NCI-H510A treated with DMSO at 0.1 percent for 48 hours (cell line): ENCODE measurements at regions not wholly inside any gene's neighbourhood (a gene's known extent, or its start where the extent isn't known, plus 50 kb on each side); places are given as distances from the start of the nearest gene placed in this dataset.
"Not testable (repeated sequence)": the region's sequence is repeated elsewhere in the genome, so short reads cannot be mapped to it uniquely, and the experiment has no call there.

Experiments
- DNase-seq: peaks from one replicate; lab custom pipeline; 2025; lab: John Stamatoyannopoulos, UW

DNA sequence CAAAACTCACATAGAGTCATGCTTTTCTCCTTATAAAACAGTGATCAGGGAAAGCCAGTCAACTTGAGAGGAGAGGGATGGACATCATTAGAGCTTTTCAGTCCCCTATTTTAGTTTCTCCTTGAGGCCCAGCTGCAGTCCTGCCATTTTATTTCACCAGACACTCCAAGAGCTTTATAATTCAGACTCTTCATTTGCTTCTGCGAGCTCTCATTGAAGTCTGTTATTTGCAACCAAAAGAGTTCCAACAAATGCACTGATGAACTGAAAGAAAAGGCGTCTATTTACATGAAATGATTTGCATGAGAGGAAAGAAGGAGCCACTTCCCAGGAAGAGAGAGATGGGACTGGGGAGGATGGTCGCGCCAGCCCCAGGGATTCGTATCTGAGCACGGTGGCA is 86.8 kb downstream of the NDUFA12 start:
- DNase-seq, result no peak

DNA sequence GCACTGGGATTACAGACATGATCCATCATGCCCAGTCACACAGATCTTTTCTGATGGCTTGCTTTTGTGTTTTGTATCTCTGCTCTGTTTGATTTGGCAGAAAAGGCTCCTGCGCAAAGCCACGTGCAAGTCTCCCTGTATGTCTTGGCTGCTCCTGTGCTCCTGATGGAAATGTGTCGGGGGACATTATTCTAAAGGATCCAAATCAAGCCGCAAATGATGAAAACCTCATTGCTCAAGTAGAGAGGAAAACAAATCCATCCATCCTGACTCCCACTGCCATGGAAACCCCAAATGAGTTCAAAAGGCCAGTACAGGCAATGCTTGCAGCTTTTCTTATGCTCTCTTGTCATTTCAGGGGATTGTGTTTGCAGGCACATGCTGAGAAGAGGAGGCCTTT is 93.8 kb downstream of the NDUFA12 start:
- no peak for DNase-seq

DNA sequence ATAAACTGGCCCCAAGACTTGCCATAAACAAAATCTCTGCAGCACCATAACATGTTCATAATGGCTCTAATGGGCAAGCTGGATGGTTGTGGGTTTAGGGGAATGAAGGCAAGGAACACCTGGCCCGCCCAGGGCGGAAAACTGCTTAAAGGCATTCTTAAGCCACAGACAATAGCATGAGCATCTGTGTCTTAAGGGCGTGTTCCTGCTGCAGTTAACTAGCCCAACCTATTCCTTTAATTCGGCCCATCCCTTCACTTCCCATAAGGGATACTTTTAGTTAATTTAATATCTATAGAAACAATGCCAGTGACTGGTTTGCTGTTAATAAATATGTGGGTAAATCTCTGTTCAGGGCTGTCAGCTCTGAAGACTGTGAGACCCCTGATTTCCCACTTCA is 97.7 kb downstream of the NDUFA12 start:
- DNase-seq, result not testable (repeated sequence)

DNA sequence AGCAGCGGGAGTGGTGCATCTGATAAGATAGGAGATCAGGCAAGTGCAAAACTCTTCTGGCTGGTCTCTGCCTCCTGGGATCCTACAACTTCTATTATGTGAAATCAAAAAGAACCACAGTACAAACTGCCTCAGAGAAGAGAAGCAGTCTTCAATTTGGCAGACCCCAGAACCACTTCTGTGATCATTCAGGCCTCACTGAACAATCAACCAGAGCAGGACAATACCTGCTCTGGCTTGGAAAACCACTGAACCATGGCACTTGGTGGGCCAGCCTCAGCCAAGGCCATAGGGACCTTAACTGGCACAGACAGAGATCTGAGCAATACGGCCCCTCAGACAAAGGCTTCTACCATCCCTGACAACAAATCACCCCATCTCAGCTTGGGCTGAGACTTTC is 103.0 kb downstream of the NDUFA12 start:
- DNase-seq, result no peak

DNA sequence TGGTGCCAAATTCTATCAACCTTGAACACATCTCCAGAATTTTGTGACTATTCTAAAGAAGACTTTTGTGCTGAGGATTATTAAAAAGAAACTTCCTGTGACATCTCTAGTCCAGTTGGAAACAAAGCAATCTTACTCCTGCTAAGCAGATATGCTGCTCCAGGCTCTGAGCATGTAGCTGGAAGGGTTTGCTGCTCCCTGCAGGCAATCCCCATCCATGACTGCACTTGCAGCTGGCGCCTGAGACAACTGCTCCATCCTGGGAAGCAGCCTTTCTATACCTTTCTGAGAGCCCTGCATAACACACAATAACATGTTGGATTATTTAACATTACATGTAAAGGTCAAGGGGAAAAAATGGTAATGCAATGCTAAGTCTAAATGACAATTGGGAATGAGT is 105.1 kb downstream of the NDUFA12 start:
- DNase-seq, result no peak

DNA sequence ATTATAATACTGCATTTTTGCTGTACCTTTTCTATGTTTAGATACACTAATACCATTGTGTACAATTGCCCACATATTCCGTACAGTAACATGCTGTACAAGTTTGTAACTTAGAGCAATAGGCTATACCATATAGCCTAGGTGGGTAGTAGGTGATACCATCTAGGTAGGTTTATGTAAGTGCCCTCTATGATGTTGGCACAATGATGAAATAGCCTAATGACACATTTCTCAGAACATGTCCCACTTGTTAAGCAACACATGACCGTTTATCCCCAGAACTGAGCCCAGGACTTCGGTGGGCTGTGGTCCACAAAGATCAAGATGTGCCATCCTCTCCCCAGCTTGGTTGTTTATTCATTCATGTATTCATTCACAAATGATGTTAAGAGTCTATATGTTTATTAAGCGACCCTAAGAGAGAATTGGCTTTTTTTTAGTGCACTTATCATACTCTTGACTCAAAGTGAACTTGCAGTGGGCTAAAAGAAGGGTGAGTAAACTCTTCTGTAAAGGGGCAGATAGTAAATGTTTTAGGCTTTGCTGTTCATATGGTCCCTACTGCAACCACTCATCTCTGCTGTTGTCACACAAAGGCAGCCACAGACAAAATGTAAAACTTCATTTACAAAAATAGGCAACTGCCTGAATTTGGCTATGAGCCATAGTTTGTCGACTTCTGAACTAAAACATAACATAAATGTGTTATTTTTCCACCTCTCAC is 110.8 kb downstream of the NDUFA12 start:
- no peak for DNase-seq

DNA sequence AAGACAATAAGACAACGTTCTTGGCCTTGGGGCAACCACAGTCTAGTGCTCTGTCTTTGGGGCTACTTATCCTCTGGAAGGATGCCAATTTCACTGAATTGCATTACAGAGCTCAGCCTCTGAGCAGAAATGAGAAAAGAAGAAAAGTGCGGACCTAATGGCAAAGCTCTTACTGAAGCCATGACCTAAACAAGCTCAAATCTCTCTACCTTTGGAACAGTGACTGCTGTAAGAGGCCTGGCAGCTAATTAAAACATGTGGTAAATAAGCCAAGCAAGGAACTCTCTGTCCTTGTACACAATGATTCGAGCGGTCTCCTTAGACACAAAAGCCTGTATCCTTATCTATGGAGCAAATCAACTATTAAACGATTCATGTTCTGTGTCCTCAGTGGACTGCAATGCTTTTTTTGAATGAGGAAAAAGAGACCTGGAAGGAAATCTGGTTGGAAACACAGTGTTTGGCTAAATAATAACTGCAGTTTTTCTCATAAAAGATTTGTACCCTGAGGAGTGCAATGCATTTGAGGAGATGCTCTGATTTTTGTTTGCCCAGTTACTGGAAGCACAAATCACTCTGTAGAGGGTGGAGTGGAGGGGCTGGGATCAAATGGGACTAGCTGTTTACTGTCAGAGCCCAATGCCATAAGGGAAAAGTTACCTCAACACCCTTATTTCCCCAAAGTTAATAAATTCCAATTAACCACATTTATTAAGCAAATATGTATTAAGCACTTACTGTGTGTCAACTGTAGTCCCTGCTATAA is 113.9 kb downstream of the NDUFA12 start:
- no peak for DNase-seq

DNA sequence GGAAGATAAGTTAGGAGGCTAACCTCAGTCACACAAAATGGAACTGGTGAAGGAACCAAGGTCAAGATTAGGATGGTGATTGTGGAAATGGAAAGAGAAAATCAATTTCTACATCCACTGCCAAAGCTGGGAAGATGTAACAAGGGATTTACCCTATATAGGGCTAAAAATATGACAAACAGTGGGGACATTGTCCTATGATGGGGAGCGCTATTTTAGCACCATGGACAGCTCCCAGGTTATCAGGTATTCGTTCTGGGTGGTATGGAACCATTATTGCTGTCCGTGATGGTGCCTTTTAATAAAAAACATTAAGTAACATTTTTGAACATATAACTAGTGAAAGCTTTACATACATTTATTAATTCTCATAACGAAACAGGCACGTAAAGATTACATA is 124.0 kb downstream of the NDUFA12 start:
- DNase-seq, result no peak

DNA sequence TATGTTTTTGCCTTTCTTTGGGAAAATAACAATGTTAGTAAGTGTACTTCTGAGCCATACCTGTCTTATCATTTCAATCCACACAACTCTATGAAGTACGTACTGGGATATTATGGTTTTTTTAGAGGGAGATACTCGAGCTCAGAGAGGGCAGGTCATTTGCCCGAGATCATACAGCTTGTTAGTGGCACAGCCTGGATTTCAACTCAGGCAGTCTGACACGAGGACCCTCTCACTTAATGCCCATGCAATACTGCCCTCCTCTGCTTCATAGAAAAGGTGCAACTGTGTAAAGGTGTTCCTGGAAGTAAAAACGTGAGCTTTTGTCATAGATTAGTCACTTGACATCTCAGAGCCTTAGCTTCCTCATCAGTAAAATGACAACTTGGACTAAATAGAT is 128.0 kb downstream of the NDUFA12 start:
- peak; percentile 39 for DNase-seq

DNA sequence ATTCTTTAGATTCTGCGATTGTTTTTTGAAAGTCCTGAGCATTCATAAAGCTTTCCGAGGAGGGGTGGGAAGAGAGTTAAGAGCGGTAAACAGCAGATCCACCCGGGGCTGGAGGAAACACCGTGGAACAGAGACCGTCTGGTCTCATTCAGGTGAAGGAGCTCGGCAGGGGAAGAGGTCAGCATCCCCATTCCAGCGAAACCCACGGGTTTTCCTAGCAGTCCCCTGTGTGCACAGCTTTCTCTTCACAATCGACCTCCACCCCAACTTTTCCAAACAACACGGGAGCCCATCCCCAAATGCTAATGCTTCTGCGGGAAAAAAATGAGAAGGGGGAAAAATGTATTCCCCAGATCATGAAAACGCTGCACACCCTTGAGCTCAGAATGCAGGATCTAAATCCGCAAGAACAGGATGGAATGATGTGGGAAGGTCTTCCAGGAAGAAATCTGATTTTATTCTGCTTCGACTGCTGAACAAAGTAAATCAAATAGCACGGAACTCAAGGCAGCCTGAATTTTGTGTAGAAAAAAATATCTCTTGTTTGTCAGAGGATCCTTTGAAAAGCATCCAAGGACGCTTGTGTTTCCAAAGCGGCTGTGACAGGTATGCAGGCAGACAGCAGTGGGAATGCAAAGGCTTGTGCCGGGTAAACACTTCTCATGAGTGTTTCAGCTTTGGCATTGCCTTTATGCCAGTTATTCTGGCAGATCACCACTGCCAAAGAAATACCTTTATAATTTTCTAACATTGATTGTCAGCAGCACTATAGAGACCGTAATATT is 128.8 kb downstream of the NDUFA12 start:
- DNase-seq, result no peak

DNA sequence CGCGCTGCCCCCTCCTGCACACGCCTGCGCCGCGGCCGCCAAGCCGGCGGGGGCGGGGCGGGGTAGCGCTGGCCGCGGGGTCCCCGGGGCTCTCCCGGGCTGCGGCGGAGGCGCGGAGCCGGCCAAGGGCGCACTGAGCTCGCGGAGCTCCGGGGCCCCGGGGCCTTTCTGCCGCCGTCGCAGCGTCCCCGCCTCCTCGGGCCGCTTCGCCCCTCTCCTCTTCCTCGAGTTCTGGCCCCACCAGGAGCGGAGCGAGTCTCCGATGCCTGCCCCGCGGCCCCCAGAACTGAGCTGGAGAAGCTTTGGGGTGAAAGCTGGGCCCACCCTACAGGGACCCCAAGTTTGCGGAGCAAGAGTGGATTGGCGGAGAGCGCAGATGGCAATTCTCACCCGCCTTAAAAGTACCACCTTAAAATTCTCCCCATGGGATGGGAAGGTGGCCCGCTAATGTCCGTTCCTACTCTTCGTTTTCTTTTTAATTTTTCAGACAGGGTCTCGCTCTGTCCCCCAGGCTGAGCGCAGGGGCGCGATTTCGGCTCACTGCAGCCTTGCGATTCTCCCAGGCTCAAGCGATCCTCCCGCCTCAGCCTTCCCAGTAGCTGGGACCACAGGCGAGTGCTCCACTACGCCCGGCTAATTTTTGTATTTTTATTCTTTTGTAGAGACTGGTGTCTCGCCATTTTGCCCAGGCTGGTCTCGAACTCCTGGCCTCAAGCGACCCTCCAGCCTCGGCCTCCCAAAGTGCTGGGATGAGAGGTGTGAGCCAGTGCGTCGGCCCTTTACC is 129.6 kb downstream of the NDUFA12 start:
- no peak for DNase-seq

DNA sequence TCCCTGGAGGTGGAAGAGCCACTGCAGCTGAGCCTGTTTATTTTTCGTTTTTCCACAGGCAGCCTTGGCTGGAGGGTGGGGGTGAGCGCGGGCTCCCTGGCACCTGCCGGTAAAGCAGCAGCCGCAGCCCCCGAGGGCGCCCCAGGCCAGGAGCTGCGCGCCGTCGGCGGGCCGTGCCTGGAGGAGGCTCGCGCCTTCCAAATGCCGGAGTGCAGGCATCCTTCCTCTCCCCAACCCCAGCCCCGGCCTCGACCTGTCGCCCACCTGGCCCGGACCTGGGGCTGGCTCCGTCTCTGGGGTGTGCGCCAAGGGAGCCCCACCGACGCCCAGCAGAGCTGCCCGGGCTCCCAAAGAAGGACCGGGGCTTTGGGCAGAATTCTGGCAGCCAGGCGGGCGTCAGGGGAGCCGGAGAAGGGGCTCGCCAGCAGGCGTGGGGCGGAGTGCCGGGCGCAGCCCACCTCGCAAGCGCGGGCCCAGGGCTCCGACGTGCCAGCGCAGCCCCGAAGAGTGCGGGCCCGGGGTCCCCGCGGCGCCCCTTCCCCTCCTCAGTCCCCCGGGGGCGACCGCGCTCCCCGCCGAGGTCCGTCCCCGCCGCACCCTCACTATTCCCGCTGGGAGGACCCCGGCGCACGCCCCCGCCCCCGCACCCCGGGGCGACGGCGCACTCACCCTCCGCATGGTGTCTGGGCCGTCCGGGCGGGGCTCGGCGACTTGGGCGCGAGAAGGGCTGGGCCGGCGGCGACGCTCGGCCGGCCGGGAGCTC is 130.3 kb downstream of the NDUFA12 start:
- DNase-seq, result peak; percentile 23

DNA sequence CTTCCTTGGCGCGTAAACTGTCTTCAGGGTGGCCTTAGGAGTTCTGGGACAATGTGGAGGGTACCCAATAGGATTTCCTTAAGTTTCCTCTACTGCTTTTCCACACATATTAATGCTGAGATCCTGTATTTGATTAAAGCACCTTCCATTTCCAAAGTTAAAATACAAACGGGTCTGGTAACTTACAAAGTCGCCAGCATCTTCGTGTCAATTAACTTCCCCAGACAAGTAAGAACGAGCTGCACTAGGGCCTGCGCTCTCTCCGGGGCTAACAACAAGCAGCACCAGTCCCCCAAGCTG is 130.9 kb downstream of the NDUFA12 start:
- no peak for DNase-seq

DNA sequence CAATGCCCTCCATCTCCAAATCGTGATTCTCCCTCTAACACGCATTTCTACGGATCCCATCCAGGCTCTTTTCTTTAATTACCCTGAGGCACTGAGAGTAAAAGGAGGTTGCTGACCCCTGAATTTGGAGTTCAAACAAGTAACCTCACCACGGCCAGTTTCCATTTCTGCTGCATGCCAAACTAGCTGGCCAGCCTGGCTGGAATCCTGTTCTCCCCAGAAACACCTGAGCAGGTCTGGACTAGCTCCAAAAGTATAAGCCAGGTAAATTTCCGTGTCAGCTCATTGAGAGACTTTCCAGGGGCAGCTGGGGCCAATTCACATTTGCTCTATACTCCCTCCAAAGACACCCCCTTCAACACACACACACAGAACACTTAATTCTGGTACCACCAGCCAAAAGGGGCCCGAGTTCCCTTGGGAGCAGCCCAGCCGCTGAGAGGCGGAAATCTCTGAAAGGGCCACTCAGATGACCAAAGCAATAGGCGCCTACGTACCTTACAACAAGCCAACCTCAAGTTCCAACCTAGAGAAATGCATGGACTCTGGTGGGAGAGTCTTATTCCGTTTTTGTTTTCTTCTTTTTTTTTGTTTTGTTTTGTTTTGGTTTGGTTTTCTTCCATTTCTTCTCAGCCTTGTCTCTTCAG is 131.4 kb downstream of the NDUFA12 start:
- DNase-seq, result no peak

DNA sequence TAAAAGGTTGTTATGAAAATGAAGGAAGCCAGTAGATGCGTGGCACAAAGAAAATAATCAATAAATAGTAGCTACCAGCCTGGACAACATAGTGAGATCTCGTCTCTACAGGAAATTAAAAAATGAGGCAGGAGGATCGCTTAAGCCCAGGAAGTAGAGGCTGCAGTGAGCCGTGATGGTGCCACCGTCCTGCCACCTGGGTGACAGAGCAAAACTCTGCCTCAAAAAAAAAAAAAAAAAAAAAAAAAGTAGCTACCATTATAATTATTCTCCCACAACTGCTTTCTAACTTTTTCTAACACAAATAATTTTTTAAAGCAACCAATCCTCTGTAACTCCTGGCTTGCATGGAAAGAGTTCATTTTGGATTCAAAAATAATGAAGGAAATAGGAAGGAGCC is 133.0 kb downstream of the NDUFA12 start:
- no peak for DNase-seq

DNA sequence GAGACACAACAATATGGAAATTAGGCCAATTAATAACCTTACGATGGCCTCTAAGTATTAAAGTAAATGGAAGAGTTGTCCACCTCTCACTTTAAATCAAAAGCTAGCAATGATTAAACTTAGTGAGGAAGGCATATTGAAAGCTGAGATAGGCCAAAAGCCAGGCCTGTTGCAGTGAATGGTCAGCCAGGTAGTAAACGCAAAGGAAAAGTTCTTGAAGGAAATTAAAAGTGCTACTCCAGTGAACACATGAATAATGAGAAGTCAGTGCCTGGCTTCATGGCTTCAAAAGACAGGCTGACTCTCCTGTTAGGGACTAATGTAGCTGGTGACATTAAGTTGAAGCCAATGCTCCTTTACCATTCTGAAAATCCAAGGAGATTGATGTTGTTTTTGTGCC is 135.3 kb downstream of the NDUFA12 start:
- no peak for DNase-seq

DNA sequence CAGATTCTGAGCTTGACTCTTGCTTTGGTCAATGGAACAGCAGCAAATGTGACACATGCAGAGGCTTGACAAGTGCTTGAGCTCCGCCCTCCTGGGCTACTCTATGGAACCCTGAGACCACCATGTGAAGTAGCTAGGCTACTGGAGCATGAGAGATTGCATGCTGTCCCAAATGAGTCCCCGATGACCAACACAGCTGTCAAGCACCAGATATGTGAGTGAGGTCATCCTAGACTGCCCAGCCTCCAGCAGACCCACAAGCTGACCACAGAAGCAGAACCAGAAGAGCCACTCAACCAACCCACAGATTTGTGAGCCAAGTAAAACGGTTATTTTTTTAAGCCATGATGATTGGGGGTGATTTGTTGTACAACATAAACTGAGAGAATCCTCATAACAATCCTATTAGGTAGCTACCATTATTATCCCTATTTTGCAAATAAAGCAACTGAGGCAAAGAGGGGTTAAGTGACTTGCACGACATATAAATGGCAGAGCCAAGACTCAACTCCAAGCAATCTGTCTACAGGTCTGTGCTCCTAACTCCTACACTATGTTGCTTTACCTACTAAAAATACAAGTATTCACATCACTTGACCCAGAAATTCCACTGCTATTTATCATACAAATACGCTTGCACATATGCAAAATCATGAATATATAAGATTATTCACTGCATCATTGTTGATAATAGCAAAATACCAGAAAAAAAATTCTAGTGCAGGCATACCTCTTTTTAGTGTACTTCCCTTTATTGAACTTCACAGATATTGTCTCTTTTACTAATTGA is 136.2 kb downstream of the NDUFA12 start:
- no peak for DNase-seq

DNA sequence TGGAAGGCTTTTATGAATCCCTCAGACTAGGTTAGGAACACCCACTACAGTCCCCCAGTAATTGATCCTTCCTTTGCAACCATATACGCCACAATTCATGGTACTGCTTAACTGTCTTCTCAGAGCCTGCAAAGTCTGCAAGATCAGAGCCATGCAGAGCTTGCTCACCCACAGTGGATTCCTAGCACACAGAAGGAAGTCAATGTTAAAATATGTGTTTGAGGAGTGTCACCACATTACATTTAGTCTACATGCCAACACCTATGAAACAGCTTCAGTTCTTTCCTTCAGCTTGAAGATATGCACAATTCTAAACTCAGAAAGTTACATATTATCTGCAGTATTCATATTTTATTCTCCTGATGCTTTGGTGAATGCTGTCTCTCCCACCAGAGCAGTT is 138.5 kb downstream of the NDUFA12 start:
- DNase-seq, result no peak

DNA sequence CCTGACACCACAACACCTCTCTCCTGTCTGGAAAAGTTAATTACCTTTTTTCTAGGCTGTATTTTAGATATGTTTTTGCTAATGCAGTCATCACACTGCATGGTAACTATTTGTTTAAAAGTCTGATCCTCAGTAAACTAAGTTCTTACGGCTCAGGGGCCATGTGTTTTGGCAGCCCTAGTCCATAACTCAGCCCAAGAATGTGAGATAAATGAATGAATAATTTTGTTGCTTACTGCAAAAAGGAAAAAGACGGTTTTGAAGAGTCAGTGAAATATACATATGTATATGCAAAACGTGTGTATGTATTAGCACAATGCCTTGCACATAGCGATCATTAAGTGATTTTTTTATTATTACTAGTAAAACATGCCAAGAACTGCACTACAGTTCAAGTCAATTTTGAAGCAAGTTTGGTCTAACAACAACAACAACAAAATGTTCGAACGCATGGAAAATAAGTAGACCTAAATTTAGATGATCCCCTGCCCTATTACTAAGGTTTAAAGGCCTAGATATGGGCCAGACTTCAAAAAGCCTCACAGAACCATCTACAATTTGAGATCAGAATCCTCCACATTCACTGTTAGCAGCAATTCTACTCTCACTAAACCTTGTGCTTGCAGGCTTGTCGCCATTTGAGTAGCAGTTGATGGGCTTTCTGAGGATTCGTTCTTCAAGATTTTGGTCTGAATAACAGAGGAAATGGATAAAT is 140.0 kb downstream of the NDUFA12 start:
- DNase-seq, result no peak

DNA sequence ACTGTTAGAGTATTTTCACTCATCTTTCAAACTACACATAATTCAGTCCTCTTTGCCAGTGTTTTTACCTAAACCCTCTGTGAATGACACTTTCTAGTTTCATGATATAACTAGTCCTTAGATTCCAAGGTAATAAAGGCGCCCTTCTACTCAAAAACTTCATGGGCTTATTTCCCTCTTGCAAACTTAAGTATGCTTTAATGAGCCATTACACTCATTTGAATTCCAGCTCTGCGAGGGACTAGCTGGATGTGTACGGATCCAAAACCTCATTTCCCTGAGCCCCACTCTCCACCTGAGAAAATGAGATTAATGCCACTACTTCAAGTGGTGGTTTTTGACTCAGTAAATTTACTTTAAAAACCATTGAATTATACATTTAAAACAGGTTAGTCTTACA is 141.1 kb downstream of the NDUFA12 start:
- no peak for DNase-seq
